HCT116 (cell line): ENCODE measurements at regions not wholly inside any gene's neighbourhood (a gene's known extent, or its start where the extent isn't known, plus 50 kb on each side); places are given as distances from the start of the nearest gene placed in this dataset.

Experiments
- ATAC-seq: fragments of 200-7000 bp; cut with Tn5 transposase; 2 replicates; pipeline ENCODE4 v1.9.1; 2020; ENCODE audit warnings: mild to moderate bottlenecking, moderate library complexity
- BruUV-seq: library from RNA; stranded (reverse); fragments of 400-500 nt; replicated peaks from 2 replicates; lab custom pipeline; 2021; lab: Mats Ljungman, UMichigan
- CTCF ChIA-PET: fragments of 300-600 bp; sonication (Branson Sonifier 250); formaldehyde crosslinking; loops from one replicate; lab custom pipeline; 2021; ENCODE audit warnings: antibody characterized with exemption; lab: Charles Lee
- POLR2A ChIA-PET: fragments of 300-600, 350-600 bp; sonication (Branson Sonifier 250); formaldehyde crosslinking; loops from one replicate; lab custom pipeline; 2021; ENCODE audit warnings: antibody characterized with exemption; lab: Charles Lee
- RAD21 ChIA-PET, 2 experiments: fragments of 300-600 bp; sonication (Branson Sonifier 250); formaldehyde crosslinking; loops; one replicate each; lab custom pipeline; 2023; ENCODE audit warnings: low total read pairs in 2 of 2; ENCODE audit not compliant: uncharacterized antibody in 2 of 2, unreplicated experiment in 2 of 2, low non-redundant PET in 1 of 2; lab: Charles Lee
- DNase-seq: peaks from one replicate; pipeline ENCODE4 v3.0.0-alpha.2; 2010; ENCODE audit warnings: low read depth, low spot score
- H2AFZ ChIP-seq: fragments of 200-600 bp; shearing (Covaris generic), sonication (generic); 2 replicates; pipeline ENCODE4 v1.6.1; 2017; ENCODE audit warnings: low read depth, mixed run types, mixed read lengths, antibody characterized with exemption, low read length; ENCODE audit not compliant: poor library complexity, severe bottlenecking
- H3K27ac ChIP-seq: 2 replicates; pipeline ENCODE4 v1.5.1; 2012; ENCODE audit warnings: low read depth, low read length
- H3K27me3 ChIP-seq: fragments of 200-600 bp; sonication (generic); 2 replicates; pipeline ENCODE4 v1.6.1; 2016; ENCODE audit warnings: mixed run types, low read length, mixed read lengths; ENCODE audit not compliant: insufficient read depth
- H3K36me3 ChIP-seq, 2 experiments: fragments of 200-500 bp in 1 of 2; fragments of 200-600 bp in 1 of 2; sonication (Bioruptor generic) in 1 of 2; sonication (generic) in 1 of 2; 2 replicates each; pipeline versions ENCODE4 v1.5.1 to v1.6.1; 2014 to 2016; ENCODE audit warnings: low read length in 2 of 2, inconsistent platforms in 1 of 2, mixed read lengths in 1 of 2, mixed run types in 1 of 2; ENCODE audit not compliant: insufficient read depth in 2 of 2, control insufficient read depth in 1 of 2
- H3K4me1 ChIP-seq, 2 experiments: fragments of 200-600 bp in 1 of 2; sonication (generic) in 1 of 2; 2 replicates each; pipeline versions ENCODE4 v1.5.1 to v1.6.1; 2012 to 2017; ENCODE audit warnings: low read length in 2 of 2, inconsistent platforms in 1 of 2, mild to moderate bottlenecking in 1 of 2, mixed read lengths in 1 of 2, mixed run types in 1 of 2, moderate library complexity in 1 of 2; ENCODE audit not compliant: insufficient read depth in 2 of 2, control insufficient read depth in 1 of 2
- H3K4me2 ChIP-seq: fragments of 200-600 bp; sonication (generic); 2 replicates; pipeline ENCODE4 v1.6.1; 2017; ENCODE audit warnings: mixed run types, low read length, mixed read lengths
- H3K4me3 ChIP-seq, 2 experiments: fragments of 200-600 bp in 1 of 2; sonication (generic) in 1 of 2; replicated peaks in 1 of 2; 2 replicates each; pipeline ENCODE4 v1.5.1; 2011 to 2016; ENCODE audit warnings: low read length in 2 of 2, control low read depth in 1 of 2, low read depth in 1 of 2, mild to moderate bottlenecking in 1 of 2, mixed read lengths in 1 of 2, mixed run types in 1 of 2
- H3K79me2 ChIP-seq: fragments of 200-600 bp; sonication (generic); 2 replicates; pipeline ENCODE4 v1.6.1; 2017; ENCODE audit warnings: mild to moderate bottlenecking, mixed run types, low read length, moderate library complexity, mixed read lengths; ENCODE audit not compliant: insufficient read depth
- H3K9ac ChIP-seq: fragments of 200-600 bp; sonication (generic); 2 replicates; pipeline ENCODE4 v1.6.1; 2016; ENCODE audit warnings: low read length, mixed read lengths
- H3K9me2 ChIP-seq: fragments of 200-600 bp; sonication (generic), shearing (Covaris generic); 2 replicates; pipeline ENCODE4 v1.6.1; 2017; ENCODE audit warnings: mixed run types, mild to moderate bottlenecking, moderate library complexity; ENCODE audit not compliant: insufficient read depth
- H3K9me3 ChIP-seq, 2 experiments: fragments of 200-500 bp in 1 of 2; fragments of 200-600 bp in 1 of 2; sonication (Bioruptor generic) in 1 of 2; sonication (generic) in 1 of 2; 2 replicates each; pipeline ENCODE4 v1.6.1; 2014 to 2017; ENCODE audit warnings: low read length in 2 of 2, mixed read lengths in 2 of 2, inconsistent platforms in 1 of 2, low read depth in 1 of 2, mild to moderate bottlenecking in 1 of 2, mixed run types in 1 of 2, moderate library complexity in 1 of 2; ENCODE audit not compliant: control insufficient read depth in 1 of 2, insufficient read depth in 1 of 2
- H4K20me1 ChIP-seq: fragments of 200-600 bp; sonication (generic), shearing (Covaris generic); 2 replicates; pipeline ENCODE4 v1.6.1; 2017; ENCODE audit warnings: mixed run types, mild to moderate bottlenecking, moderate library complexity; ENCODE audit not compliant: insufficient read depth
- CEBPB ChIP-seq: IDR thresholded peaks from 2 replicates; pipeline ENCODE4 v1.6.1; 2012; ENCODE audit warnings: low read depth
- EGR1 ChIP-seq: IDR thresholded peaks from 2 replicates; pipeline ENCODE4 v1.6.1; 2012; ENCODE audit warnings: low read depth
- ELF1 ChIP-seq: IDR thresholded peaks from 2 replicates; pipeline ENCODE4 v1.6.1; 2012; ENCODE audit warnings: low read depth, borderline replicate concordance
- EZH2 ChIP-seq: fragments of 200-600 bp; sonication (generic); IDR thresholded peaks from 2 replicates; pipeline ENCODE4 v1.6.1; 2017; ENCODE audit warnings: antibody characterized with exemption, mixed run types
- EZH2phosphoT487 ChIP-seq: fragments of 200-600 bp; IDR thresholded peaks from 2 replicates; pipeline ENCODE4 v1.6.1; 2018; ENCODE audit warnings: antibody characterized with exemption, borderline replicate concordance
- JUND ChIP-seq: IDR thresholded peaks from 2 replicates; pipeline ENCODE4 v1.6.1; 2012
- POLR2AphosphoS5 ChIP-seq: IDR thresholded peaks from 2 replicates; pipeline ENCODE4 v1.6.1; 2011; ENCODE audit warnings: mild to moderate bottlenecking, low read depth, low read length, moderate library complexity
- SIN3A ChIP-seq: IDR thresholded peaks from 2 replicates; pipeline ENCODE4 v1.6.1; 2012; ENCODE audit warnings: low read depth
- SRF ChIP-seq: IDR thresholded peaks from 2 replicates; pipeline ENCODE4 v1.6.1; 2012; ENCODE audit warnings: low read depth
- TCF7L2 ChIP-seq: IDR thresholded peaks from 2 replicates; pipeline ENCODE4 v1.7.0; 2011; ENCODE audit warnings: borderline replicate concordance, inconsistent platforms; ENCODE audit not compliant: insufficient read depth, insufficient read length; ENCODE audit errors: extremely low read depth
- ZFX ChIP-seq: fragments of 450-650 bp; IDR thresholded peaks from 2 replicates; pipeline ENCODE4 v1.6.1; 2017
- ZNF274 ChIP-seq: fragments of 200-500 bp; sonication (Bioruptor generic); IDR thresholded peaks from 2 replicates; pipeline ENCODE4 v1.6.1; 2014; ENCODE audit warnings: mild to moderate bottlenecking, low read depth, low read length, inconsistent platforms
- intact Hi-C: fragments of 100-400 bp; cut with micrococcal nuclease; formaldehyde crosslinking; loops from 2 replicates; pipeline ENCODE4 v1.10.0; 2022
- TF ChIP-seq, protein P1 (sequence below): IDR thresholded peaks from 2 replicates; pipeline ENCODE4 v1.6.1; 2011; ENCODE audit warnings: mild to moderate bottlenecking, low read length, moderate library complexity; ENCODE audit not compliant: insufficient replicate concordance; ENCODE audit errors: extremely low read depth
- TF ChIP-seq, protein P2 (sequence below): IDR thresholded peaks from 2 replicates; pipeline ENCODE4 v1.6.1; 2012
- TF ChIP-seq, protein P3 (sequence below): IDR thresholded peaks from 2 replicates; pipeline ENCODE4 v1.6.1; 2012; ENCODE audit warnings: low read depth

DNA sequence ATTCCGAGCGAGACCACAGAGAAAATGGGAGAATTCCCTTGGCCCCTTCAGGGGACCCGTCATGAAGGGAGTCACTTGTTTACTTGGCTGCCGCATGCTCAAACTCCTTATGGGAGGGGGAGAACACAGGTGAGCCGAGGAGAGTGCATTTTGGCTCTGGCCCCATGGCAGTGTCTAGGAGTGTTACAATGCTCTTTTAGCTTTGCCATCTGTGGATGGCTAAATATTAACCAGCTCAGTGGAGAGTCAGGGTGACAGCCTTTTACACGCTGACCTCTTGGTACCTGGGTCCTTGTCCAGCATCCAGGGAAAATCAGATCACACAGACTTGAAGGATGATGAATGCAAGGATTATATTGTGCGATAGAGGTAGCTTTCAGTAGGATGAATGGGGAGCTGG lies 146.4 kb upstream of the ATXN7L3B start:
- Histone ChIP-seq H3K4me3 (no peak overlapping the region), H3K27ac (no peak overlapping the region), H3K9me3 (no peaks in the 10 kb centered on the region), H3K4me2 (no peak overlapping the region), H4K20me1 (no peaks in the 10 kb centered on the region), H3K9me2 (no peaks in the 10 kb centered on the region), H3K4me1 (peaks cover 3 to 30% of the 10 kb centered on the region in 2 experiments; a peak in 3 of 4 replicates), H3K27me3 (no peaks in the 10 kb centered on the region), H3K79me2 (no peaks in the 10 kb centered on the region), H3K9ac (no peak overlapping the region), H2AFZ (no peak overlapping the region), H3K36me3 (no peaks in the 10 kb centered on the region)
- DNase-seq = no peak
- no peak for TF ChIP-seq JUND
- TF ChIP-seq EGR1 = no peak
- no peak for TF ChIP-seq EZH2phosphoT487
- no peak for TF ChIP-seq TCF7L2
- no peak for TF ChIP-seq ELF1
- no peak for TF ChIP-seq ZFX
- TF ChIP-seq, protein P1, sequence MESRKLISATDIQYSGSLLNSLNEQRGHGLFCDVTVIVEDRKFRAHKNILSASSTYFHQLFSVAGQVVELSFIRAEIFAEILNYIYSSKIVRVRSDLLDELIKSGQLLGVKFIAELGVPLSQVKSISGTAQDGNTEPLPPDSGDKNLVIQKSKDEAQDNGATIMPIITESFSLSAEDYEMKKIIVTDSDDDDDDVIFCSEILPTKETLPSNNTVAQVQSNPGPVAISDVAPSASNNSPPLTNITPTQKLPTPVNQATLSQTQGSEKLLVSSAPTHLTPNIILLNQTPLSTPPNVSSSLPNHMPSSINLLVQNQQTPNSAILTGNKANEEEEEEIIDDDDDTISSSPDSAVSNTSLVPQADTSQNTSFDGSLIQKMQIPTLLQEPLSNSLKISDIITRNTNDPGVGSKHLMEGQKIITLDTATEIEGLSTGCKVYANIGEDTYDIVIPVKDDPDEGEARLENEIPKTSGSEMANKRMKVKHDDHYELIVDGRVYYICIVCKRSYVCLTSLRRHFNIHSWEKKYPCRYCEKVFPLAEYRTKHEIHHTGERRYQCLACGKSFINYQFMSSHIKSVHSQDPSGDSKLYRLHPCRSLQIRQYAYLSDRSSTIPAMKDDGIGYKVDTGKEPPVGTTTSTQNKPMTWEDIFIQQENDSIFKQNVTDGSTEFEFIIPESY = no peak
- no peak for TF ChIP-seq EZH2
- TF ChIP-seq ZNF274 = no peak
- no peak for TF ChIP-seq SRF
- TF ChIP-seq SIN3A = no peak
- no peak for TF ChIP-seq POLR2AphosphoS5
- TF ChIP-seq, protein P2, sequence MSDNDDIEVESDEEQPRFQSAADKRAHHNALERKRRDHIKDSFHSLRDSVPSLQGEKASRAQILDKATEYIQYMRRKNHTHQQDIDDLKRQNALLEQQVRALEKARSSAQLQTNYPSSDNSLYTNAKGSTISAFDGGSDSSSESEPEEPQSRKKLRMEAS = no peak
- TF ChIP-seq CEBPB = no peak
- TF ChIP-seq, protein P3, sequence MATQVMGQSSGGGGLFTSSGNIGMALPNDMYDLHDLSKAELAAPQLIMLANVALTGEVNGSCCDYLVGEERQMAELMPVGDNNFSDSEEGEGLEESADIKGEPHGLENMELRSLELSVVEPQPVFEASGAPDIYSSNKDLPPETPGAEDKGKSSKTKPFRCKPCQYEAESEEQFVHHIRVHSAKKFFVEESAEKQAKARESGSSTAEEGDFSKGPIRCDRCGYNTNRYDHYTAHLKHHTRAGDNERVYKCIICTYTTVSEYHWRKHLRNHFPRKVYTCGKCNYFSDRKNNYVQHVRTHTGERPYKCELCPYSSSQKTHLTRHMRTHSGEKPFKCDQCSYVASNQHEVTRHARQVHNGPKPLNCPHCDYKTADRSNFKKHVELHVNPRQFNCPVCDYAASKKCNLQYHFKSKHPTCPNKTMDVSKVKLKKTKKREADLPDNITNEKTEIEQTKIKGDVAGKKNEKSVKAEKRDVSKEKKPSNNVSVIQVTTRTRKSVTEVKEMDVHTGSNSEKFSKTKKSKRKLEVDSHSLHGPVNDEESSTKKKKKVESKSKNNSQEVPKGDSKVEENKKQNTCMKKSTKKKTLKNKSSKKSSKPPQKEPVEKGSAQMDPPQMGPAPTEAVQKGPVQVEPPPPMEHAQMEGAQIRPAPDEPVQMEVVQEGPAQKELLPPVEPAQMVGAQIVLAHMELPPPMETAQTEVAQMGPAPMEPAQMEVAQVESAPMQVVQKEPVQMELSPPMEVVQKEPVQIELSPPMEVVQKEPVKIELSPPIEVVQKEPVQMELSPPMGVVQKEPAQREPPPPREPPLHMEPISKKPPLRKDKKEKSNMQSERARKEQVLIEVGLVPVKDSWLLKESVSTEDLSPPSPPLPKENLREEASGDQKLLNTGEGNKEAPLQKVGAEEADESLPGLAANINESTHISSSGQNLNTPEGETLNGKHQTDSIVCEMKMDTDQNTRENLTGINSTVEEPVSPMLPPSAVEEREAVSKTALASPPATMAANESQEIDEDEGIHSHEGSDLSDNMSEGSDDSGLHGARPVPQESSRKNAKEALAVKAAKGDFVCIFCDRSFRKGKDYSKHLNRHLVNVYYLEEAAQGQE = no peak
- BruUV-seq = no TSS peak
- intact Hi-C loops = no loop called here
- RAD21 ChIA-PET = no interaction called here
- ATAC-seq = no peak
- POLR2A ChIA-PET = interaction anchor here (2.1 kb wide), 1 partner anchor 11 kb away, joined by 6 read pairs; no protein-coding TSS in a partner anchor
- CTCF ChIA-PET = no interaction called here
